GM23338 (cell line): ENCODE measurements at regions not wholly inside any gene's neighbourhood (a gene's known extent, or its start where the extent isn't known, plus 50 kb on each side); places are given as distances from the start of the nearest gene placed in this dataset.

Source experiments
- ATAC-seq: fragments of 200-7000 bp; cut with Tn5 transposase; 3 replicates; pipeline ENCODE4 v1.9.1; 2020
- DNase-seq: peaks from one replicate; pipeline ENCODE4 v3.0.0-alpha.2; 2015; ENCODE audit warnings: low spot score
- H2AFZ ChIP-seq: fragments of 200-600 bp; sonication (generic); 2 replicates; pipeline ENCODE4 v1.8.0; 2016; ENCODE audit warnings: antibody characterized with exemption, mild to moderate bottlenecking, moderate library complexity
- H3F3A ChIP-seq: fragments of 200-600 bp; sonication (generic); replicated peaks from 2 replicates; pipeline ENCODE4 v1.8.0; 2017; ENCODE audit warnings: antibody characterized with exemption, mixed run types, low read depth
- H3K27ac ChIP-seq: fragments of 200-600 bp; sonication (generic); 2 replicates; pipeline ENCODE4 v1.6.1; 2016; ENCODE audit warnings: low read depth
- H3K27me3 ChIP-seq: fragments of 200-600 bp; sonication (generic); 2 replicates; pipeline ENCODE4 v1.8.0; 2016; ENCODE audit warnings: mild to moderate bottlenecking, mixed run types, moderate library complexity; ENCODE audit not compliant: insufficient read depth
- H3K36me3 ChIP-seq: fragments of 200-600 bp; sonication (generic); 2 replicates; pipeline ENCODE4 v1.8.0; 2016; ENCODE audit warnings: mild to moderate bottlenecking; ENCODE audit not compliant: insufficient read depth
- H3K4me1 ChIP-seq: fragments of 200-600 bp; sonication (generic); 2 replicates; pipeline ENCODE4 v1.8.0; 2016; ENCODE audit warnings: mild to moderate bottlenecking, moderate library complexity; ENCODE audit not compliant: insufficient read depth
- H3K4me2 ChIP-seq: fragments of 200-600 bp; sonication (generic); 2 replicates; pipeline ENCODE4 v1.7.1; 2017; ENCODE audit warnings: mixed run types
- H3K4me3 ChIP-seq: fragments of 200-600 bp; sonication (generic); 2 replicates; pipeline ENCODE4 v1.6.1; 2016; ENCODE audit warnings: mixed run types
- H3K79me2 ChIP-seq: fragments of 200-600 bp; sonication (generic); replicated peaks from 2 replicates; pipeline ENCODE4 v1.8.0; 2017; ENCODE audit warnings: mild to moderate bottlenecking; ENCODE audit not compliant: insufficient read depth
- H3K9me2 ChIP-seq: fragments of 200-600 bp; sonication (generic); 2 replicates; pipeline ENCODE4 v1.8.0; 2017; ENCODE audit not compliant: insufficient read depth
- H4K20me1 ChIP-seq: fragments of 200-600 bp; sonication (generic); replicated peaks from 2 replicates; pipeline ENCODE4 v1.8.0; 2017; ENCODE audit warnings: mild to moderate bottlenecking; ENCODE audit not compliant: insufficient read depth
- H3K27ac Mint-ChIP-seq: 2 replicates; pipeline ENCODE4 v1.8.0; 2020; ENCODE audit warnings: inconsistent platforms, mild to moderate bottlenecking, moderate library complexity, mixed read lengths
- H3K27me3 Mint-ChIP-seq: 3 replicates; pipeline ENCODE4 v1.8.0; 2022; ENCODE audit warnings: low read depth, mild to moderate bottlenecking, moderate library complexity, mixed read lengths, inconsistent platforms; ENCODE audit not compliant: insufficient read depth, poor library complexity
- H3K36me3 Mint-ChIP-seq: 3 replicates; pipeline ENCODE4 v1.8.0; 2021; ENCODE audit warnings: low read depth, mild to moderate bottlenecking, inconsistent platforms, moderate library complexity, mixed read lengths
- H3K4me1 Mint-ChIP-seq: 3 replicates; pipeline ENCODE4 v1.8.0; 2020; ENCODE audit warnings: mild to moderate bottlenecking, inconsistent platforms, mixed read lengths
- H3K4me3 Mint-ChIP-seq: 3 replicates; pipeline ENCODE4 v1.8.0; 2021; ENCODE audit warnings: moderate library complexity, mild to moderate bottlenecking, inconsistent platforms, mixed read lengths
- H3K9me3 Mint-ChIP-seq: 3 replicates; pipeline ENCODE4 v1.8.0; 2020; ENCODE audit warnings: moderate library complexity, mild to moderate bottlenecking, inconsistent platforms, mixed read lengths
- CREB1 ChIP-seq: fragments of 250-450 bp; sonication (Bioruptor Pico); IDR thresholded peaks from 2 replicates; pipeline ENCODE4 v1.5.0; 2020; ENCODE audit warnings: low read depth, mild to moderate bottlenecking, moderate library complexity
- EZH2 ChIP-seq: fragments of 200-600 bp; sonication (generic); IDR thresholded peaks from one replicate; pipeline ENCODE4 v1.8.0; 2017; ENCODE audit warnings: antibody characterized with exemption, mild to moderate bottlenecking, low read depth; ENCODE audit not compliant: unreplicated experiment
- EZH2phosphoT487 ChIP-seq: fragments of 200-600 bp; sonication (generic); IDR thresholded peaks from one replicate; pipeline ENCODE4 v1.8.1; 2018; ENCODE audit warnings: antibody characterized with exemption; ENCODE audit not compliant: unreplicated experiment
- JUNB ChIP-seq: IDR thresholded peaks from one replicate; pipeline ENCODE4 v1.6.1; 2016; ENCODE audit warnings: antibody characterized with exemption; ENCODE audit not compliant: unreplicated experiment
- NANOG ChIP-seq: IDR thresholded peaks from 2 replicates; pipeline ENCODE4 v1.6.1; 2016; ENCODE audit warnings: antibody characterized with exemption, borderline replicate concordance
- POLR2AphosphoS5 ChIP-seq: IDR thresholded peaks from 2 replicates; pipeline ENCODE4 v1.6.1; 2016; ENCODE audit warnings: antibody characterized with exemption, low read depth
- STAT1 ChIP-seq: IDR thresholded peaks from one replicate; pipeline ENCODE4 v1.6.1; 2016; ENCODE audit warnings: antibody characterized with exemption; ENCODE audit not compliant: unreplicated experiment
- ZNF114 ChIP-seq: fragments of 250-450 bp; sonication (Bioruptor Pico); IDR thresholded peaks from 2 replicates; pipeline ENCODE4 v1.5.0; 2020; ENCODE audit warnings: mild to moderate bottlenecking, moderate library complexity
- ZNF331 ChIP-seq: fragments of 250-450 bp; sonication (Bioruptor Pico); IDR thresholded peaks from 2 replicates; pipeline ENCODE4 v1.5.0; 2020; ENCODE audit warnings: low read depth, mild to moderate bottlenecking, moderate library complexity
- TF ChIP-seq, protein P1 (sequence below), 2 experiments: fragments of 200-600 bp in 1 of 2; sonication (generic) in 1 of 2; conservative IDR thresholded peaks; 2 replicates each; pipeline versions ENCODE4 v1.5.1 to v1.6.1; 2016 to 2017; ENCODE audit warnings: antibody characterized with exemption in 2 of 2, low read depth in 2 of 2, mild to moderate bottlenecking in 2 of 2, moderate library complexity in 1 of 2
- TF ChIP-seq, protein P2 (sequence below): IDR thresholded peaks from one replicate; pipeline ENCODE4 v1.6.1; 2018; ENCODE audit warnings: antibody characterized with exemption; ENCODE audit not compliant: unreplicated experiment
- TF ChIP-seq, protein P3 (sequence below): IDR thresholded peaks from 2 replicates; pipeline ENCODE4 v1.6.1; 2016; ENCODE audit warnings: antibody characterized with exemption
- TF ChIP-seq, protein P4 (sequence below): fragments of 250-450 bp; sonication (Bioruptor Pico); IDR thresholded peaks from 2 replicates; pipeline ENCODE4 v1.5.0; 2020; ENCODE audit warnings: mild to moderate bottlenecking, moderate library complexity

DNA sequence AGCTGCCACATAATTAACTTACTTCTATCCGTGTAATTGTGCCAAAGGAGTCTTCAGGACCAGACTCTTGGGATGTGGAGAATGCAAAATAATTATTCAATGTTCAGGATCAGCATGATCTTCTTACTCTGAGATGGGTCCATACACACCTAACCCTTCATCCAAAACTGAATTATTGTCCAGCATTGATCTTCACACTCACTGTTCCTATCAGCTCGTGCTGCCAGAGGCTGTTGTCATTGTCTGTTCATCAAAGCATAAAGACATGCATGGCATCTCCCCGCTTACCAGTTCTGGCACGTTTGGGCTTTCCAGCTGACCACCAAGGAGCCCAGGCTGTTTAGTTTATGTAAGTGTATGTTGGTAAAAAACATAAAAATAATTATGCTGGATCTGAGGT, 1090.7 kb downstream of the DNAJB9 start:
- TF ChIP-seq POLR2AphosphoS5: no peak
- no peak for TF ChIP-seq STAT1
- TF ChIP-seq ZNF331 (CRISPR knock-in tag): no peak
- TF ChIP-seq JUNB: no peak
- TF ChIP-seq EZH2phosphoT487: no peak
- TF ChIP-seq, protein P1, sequence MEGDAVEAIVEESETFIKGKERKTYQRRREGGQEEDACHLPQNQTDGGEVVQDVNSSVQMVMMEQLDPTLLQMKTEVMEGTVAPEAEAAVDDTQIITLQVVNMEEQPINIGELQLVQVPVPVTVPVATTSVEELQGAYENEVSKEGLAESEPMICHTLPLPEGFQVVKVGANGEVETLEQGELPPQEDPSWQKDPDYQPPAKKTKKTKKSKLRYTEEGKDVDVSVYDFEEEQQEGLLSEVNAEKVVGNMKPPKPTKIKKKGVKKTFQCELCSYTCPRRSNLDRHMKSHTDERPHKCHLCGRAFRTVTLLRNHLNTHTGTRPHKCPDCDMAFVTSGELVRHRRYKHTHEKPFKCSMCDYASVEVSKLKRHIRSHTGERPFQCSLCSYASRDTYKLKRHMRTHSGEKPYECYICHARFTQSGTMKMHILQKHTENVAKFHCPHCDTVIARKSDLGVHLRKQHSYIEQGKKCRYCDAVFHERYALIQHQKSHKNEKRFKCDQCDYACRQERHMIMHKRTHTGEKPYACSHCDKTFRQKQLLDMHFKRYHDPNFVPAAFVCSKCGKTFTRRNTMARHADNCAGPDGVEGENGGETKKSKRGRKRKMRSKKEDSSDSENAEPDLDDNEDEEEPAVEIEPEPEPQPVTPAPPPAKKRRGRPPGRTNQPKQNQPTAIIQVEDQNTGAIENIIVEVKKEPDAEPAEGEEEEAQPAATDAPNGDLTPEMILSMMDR (conservative IDR thresholded peaks at IDR 0.05; ENCODE audit: low read depth in 2 of 2): no peak
- TF ChIP-seq NANOG: no peak
- TF ChIP-seq, protein P2, sequence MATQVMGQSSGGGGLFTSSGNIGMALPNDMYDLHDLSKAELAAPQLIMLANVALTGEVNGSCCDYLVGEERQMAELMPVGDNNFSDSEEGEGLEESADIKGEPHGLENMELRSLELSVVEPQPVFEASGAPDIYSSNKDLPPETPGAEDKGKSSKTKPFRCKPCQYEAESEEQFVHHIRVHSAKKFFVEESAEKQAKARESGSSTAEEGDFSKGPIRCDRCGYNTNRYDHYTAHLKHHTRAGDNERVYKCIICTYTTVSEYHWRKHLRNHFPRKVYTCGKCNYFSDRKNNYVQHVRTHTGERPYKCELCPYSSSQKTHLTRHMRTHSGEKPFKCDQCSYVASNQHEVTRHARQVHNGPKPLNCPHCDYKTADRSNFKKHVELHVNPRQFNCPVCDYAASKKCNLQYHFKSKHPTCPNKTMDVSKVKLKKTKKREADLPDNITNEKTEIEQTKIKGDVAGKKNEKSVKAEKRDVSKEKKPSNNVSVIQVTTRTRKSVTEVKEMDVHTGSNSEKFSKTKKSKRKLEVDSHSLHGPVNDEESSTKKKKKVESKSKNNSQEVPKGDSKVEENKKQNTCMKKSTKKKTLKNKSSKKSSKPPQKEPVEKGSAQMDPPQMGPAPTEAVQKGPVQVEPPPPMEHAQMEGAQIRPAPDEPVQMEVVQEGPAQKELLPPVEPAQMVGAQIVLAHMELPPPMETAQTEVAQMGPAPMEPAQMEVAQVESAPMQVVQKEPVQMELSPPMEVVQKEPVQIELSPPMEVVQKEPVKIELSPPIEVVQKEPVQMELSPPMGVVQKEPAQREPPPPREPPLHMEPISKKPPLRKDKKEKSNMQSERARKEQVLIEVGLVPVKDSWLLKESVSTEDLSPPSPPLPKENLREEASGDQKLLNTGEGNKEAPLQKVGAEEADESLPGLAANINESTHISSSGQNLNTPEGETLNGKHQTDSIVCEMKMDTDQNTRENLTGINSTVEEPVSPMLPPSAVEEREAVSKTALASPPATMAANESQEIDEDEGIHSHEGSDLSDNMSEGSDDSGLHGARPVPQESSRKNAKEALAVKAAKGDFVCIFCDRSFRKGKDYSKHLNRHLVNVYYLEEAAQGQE: no peak
- TF ChIP-seq, protein P3, sequence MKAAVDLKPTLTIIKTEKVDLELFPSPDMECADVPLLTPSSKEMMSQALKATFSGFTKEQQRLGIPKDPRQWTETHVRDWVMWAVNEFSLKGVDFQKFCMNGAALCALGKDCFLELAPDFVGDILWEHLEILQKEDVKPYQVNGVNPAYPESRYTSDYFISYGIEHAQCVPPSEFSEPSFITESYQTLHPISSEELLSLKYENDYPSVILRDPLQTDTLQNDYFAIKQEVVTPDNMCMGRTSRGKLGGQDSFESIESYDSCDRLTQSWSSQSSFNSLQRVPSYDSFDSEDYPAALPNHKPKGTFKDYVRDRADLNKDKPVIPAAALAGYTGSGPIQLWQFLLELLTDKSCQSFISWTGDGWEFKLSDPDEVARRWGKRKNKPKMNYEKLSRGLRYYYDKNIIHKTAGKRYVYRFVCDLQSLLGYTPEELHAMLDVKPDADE: no peak
- no peak for TF ChIP-seq CREB1 (CRISPR knock-in tag)
- TF ChIP-seq ZNF114 (CRISPR knock-in tag): no peak
- TF ChIP-seq, protein P4, sequence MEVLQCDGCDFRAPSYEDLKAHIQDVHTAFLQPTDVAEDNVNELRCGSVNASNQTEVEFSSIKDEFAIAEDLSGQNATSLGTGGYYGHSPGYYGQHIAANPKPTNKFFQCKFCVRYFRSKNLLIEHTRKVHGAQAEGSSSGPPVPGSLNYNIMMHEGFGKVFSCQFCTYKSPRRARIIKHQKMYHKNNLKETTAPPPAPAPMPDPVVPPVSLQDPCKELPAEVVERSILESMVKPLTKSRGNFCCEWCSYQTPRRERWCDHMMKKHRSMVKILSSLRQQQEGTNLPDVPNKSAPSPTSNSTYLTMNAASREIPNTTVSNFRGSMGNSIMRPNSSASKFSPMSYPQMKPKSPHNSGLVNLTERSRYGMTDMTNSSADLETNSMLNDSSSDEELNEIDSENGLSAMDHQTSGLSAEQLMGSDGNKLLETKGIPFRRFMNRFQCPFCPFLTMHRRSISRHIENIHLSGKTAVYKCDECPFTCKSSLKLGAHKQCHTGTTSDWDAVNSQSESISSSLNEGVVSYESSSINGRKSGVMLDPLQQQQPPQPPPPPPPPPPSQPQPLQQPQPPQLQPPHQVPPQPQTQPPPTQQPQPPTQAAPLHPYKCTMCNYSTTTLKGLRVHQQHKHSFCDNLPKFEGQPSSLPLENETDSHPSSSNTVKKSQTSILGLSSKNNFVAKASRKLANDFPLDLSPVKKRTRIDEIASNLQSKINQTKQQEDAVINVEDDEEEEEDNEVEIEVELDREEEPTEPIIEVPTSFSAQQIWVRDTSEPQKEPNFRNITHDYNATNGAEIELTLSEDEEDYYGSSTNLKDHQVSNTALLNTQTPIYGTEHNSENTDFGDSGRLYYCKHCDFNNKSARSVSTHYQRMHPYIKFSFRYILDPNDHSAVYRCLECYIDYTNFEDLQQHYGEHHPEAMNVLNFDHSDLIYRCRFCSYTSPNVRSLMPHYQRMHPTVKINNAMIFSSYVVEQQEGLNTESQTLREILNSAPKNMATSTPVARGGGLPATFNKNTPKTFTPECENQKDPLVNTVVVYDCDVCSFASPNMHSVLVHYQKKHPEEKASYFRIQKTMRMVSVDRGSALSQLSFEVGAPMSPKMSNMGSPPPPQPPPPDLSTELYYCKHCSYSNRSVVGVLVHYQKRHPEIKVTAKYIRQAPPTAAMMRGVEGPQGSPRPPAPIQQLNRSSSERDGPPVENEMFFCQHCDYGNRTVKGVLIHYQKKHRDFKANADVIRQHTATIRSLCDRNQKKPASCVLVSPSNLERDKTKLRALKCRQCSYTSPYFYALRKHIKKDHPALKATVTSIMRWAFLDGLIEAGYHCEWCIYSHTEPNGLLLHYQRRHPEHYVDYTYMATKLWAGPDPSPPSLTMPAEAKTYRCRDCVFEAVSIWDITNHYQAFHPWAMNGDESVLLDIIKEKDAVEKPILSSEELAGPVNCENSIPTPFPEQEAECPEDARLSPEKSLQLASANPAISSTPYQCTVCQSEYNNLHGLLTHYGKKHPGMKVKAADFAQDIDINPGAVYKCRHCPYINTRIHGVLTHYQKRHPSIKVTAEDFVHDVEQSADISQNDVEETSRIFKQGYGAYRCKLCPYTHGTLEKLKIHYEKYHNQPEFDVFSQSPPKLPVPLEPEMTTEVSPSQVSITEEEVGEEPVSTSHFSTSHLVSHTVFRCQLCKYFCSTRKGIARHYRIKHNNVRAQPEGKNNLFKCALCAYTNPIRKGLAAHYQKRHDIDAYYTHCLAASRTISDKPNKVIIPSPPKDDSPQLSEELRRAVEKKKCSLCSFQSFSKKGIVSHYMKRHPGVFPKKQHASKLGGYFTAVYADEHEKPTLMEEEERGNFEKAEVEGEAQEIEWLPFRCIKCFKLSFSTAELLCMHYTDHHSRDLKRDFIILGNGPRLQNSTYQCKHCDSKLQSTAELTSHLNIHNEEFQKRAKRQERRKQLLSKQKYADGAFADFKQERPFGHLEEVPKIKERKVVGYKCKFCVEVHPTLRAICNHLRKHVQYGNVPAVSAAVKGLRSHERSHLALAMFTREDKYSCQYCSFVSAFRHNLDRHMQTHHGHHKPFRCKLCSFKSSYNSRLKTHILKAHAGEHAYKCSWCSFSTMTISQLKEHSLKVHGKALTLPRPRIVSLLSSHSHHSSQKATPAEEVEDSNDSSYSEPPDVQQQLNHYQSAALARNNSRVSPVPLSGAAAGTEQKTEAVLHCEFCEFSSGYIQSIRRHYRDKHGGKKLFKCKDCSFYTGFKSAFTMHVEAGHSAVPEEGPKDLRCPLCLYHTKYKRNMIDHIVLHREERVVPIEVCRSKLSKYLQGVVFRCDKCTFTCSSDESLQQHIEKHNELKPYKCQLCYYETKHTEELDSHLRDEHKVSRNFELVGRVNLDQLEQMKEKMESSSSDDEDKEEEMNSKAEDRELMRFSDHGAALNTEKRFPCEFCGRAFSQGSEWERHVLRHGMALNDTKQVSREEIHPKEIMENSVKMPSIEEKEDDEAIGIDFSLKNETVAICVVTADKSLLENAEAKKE (CRISPR knock-in tag): no peak
- TF ChIP-seq EZH2: no peak
- Mint-ChIP-seq H3K27ac (no peak overlapping the region), H3K4me1 (no peaks in the 10 kb centered on the region), H3K36me3 (no peaks in the 10 kb centered on the region), H3K4me3 (no peak overlapping the region), H3K9me3 (no peaks in the 10 kb centered on the region), H3K27me3 (no peaks in the 10 kb centered on the region)
- Histone ChIP-seq H3K9me2 (no peaks in the 10 kb centered on the region), H3K4me1 (no peaks in the 10 kb centered on the region), H4K20me1 (no peaks in the 10 kb centered on the region), H3K79me2 (no peaks in the 10 kb centered on the region), H3K27me3 (no peaks in the 10 kb centered on the region), H3F3A (no peaks in the 10 kb centered on the region), H2AFZ (no peak overlapping the region), H3K36me3 (no peaks in the 10 kb centered on the region), H3K4me3 (no peak overlapping the region), H3K27ac (no peak overlapping the region), H3K4me2 (no peak overlapping the region)
- ATAC-seq (no peak), DNase-seq (no peak)
